Jurkat, Clone E6-1 (cell line): ENCODE measurements at regions not wholly inside any gene's neighbourhood (a gene's known extent, or its start where the extent isn't known, plus 50 kb on each side); places are given as distances from the start of the nearest gene placed in this dataset.

Source experiments
- DNase-seq: peaks from one replicate; pipeline ENCODE4 v3.0.0-alpha.2; 2011; ENCODE audit warnings: low read depth, low spot score
- H3K4me3 ChIP-seq: 2 replicates; pipeline ENCODE4 v1.5.1; 2011; ENCODE audit warnings: mild to moderate bottlenecking, low read length, control low read depth, moderate library complexity

DNA sequence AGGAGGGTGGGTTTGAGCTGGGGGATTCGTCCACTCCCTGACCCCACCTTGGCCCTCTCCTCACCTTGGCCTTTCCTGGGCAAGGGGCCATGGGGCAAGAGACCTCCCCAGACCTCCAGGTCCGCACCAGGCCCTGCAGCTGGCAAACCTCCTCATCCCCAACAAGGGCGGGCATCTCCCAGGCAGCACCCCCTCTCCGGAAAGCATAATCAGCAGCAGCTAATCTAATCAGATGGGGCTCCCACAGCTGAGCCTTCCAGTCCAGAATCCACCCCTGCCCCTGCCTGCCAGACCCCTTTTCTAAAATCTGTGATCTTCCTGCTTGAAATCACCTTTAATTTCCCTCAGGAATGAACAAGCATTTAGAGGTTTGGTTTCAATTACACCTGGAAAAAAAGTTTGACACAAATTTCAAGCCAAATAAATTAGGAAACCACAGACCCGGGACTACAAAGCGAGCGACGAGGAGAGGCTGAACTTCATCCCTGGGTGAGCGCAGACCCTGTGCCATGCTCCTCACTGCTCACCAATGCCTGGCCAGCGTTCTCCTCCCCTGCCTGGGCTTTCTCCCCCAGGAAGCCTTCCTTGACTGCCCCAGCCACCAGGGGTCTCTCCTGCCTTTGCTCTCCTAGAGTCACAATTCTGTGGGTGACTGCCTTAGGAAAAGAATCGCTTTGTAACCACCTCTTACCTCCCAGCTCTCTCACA is 143.0 kb upstream of the MYCN start:
- H3K4me3 ChIP-seq, result no peak overlapping the region
- DNase-seq, result no peak

DNA sequence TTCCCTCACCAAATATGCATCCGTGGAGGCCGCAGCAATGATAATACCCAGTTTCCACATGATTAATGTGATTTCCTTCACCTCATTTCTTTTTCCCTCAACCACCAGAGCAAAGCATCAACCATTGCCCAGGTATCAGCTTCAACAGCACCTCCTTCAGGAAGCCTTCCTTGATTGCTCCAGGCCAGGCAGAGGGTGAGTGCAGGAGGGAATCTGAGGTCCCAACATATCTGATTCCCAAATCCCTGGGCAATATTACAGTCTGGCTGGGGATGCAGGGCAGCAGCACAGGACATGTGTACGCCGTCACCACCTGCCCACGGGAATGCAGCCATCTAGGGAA is 142.4 kb upstream of the MYCN start:
- H3K4me3 ChIP-seq, result no peak overlapping the region
- DNase-seq, result no peak

DNA sequence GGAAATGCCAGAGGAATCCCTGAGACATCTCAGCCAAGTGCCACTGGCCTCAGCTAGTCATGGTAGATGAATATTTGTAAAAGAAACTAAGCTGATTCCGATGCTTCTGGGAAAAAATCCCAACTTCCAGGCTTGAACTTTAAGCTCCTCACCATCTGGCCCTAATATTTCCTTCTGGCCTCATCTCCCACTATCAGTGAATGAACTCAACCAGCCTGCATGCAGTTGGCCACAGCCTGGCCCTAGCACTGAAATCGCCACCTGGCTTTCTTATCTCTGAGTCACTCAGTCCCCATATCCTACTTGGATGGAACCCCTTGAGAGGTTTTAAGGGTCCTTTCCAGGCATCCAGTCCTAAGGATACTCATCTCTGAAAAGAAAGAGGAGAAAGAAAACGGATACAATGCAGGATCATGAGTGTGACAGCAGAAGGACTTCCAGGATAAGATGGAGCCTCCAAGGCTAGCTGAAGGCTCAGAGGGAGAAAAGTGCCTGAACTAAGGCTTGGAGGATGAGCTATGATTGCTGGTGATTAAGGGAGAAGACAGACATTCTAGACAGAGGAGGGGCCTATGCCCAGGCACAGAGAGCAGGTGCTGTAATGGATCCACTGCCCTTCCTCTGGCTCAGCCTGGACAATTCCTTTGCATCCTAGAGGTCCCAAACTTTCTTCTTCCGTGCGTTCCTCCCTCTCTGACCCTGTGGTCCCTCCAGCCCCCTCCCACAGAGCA is 141.5 kb upstream of the MYCN start:
- no peak for DNase-seq
- H3K4me3 ChIP-seq, result no peak overlapping the region

DNA sequence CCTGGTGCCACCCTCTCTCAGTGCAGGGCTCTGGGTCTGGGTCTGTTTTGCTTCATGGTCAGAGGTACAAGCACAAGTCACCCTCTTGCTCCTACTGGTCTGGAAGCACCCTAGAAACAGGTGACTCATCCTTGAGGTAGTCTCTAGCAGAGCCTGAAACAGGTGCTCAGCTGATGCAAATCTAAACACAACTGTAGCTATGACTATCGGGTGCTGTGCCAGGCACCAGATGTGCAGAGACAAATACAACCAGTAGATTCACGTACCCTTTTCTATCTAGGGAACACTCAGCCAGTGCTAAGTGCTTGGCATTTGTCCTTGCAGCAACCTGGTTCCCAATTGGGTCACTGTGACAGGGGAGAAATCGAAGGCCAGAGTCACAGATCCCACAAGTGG is 140.9 kb upstream of the MYCN start:
- H3K4me3 ChIP-seq, result no peak overlapping the region
- no peak for DNase-seq

DNA sequence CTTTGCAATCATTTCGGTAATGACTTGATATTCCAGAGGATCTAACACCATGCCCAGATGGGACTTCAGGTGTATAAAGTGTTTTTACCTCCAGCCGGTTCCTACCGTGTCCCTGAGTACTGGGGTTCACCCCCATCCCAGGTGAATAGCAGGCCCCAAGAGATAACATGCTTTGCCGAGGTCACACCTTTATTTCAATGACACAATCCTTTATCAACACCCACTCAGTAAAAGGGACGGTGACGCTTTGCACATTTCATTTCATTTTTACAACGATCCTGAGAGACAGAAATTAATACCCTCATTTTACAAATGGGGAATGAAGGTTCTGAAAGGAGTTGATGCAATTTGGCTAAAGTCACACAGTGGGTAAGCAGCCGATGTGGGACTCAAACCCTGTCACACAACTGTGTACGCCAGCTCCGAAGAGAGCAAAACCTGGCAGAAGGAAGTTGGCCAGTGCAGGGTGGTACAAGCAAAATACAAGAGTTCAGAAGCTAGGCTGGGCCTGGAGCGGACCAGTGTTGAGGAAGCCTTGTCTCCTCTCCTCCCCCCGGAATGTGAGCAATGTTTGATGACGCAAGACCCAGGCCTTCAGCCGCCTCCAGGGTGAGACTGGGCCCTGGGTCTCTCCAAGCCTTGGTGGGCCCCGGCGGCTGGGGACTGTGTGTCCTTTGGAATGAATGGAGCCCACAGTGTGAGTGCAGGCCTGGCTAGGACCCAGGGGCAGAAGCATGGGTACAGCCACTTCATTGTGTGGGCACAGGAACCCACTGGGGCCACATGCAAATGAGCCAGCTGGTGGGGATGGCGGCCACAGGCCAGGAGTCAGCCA is 139.6 kb upstream of the MYCN start:
- H3K4me3 ChIP-seq, result no peak overlapping the region
- DNase-seq, result no peak

DNA sequence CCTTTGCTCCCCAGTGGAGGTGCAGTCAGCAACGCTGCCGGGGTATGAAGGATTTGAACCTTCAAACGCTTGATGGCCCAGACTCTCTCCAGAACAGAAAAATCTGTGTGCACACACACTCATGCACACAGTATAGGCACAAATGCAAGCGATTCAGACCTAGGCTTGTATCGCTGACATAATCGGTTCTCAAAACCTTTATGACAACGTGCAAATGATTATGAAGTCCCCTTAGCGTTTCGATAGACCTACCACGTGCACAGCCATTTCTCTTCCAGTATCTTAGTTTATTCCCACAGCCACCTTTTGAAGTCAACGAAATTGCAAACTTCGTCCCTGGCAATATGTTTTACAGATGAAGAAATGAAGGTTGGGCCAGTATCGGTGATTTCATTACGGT is 138.9 kb upstream of the MYCN start:
- H3K4me3 ChIP-seq, result no peak overlapping the region
- no peak for DNase-seq

DNA sequence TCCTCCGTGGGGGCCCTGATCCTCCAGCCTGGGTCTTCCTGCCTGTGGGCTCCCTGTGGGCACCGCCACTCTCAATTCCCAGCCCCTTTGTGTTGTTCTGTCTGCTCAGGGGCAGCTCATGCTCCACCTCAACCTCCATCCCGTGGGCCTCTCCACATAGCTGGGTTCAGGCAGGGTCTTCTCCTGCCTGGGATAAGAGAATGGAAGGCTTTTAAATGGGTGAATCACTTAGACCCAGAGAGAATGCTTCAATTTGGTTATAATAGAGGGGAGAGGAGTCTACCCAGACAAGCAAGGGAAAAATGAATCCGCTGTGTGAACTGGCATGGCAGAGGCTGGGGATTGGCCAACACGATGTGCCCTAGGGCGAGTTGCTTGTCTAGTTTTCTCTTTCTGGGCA is 138.4 kb upstream of the MYCN start:
- no peak for DNase-seq

DNA sequence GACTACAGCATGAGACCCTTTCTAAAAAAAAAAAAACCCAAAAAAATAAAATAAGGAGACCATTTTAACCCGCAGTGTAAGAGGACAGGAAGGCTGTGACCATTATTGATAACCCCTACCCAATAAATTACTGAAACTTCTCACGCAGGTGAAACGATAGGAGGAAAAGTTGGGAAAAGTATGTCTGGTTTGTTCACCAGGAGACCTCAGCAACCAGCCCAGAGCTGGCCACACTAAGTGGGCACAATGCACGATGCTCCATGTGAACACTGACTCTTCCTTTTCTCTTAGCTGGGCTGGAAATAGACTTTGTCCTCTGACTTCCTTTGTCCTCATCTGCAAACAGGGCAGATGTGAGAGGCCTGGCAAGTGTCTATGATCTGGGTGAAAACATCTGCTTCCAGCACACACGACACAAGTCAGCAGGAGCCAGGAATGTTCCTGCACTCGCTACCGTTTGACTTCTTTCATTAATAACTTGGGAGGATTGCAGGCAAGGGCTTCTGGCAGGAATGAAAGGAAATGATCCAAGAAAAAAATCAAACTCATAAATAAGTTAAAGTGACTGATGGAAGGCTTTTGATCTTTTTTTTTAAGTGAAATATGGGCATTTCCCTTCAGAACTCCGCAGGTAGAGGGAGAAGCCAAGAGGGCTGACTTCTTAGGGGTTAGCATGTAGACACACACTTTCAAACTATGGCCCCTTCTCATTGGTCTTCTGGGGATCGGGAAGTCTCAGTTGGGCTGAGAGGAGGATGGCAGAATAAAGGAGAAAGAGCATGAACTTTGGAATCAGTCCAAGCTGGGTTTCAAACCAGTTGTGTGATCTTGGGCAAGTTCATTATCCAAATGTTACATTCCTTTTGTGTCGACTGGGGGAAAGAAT is 137.4 kb upstream of the MYCN start:
- no peak overlapping the region for H3K4me3 ChIP-seq
- DNase-seq, result no peak

More for the DNA sequence above, 138.4 kb upstream of the MYCN start:
- H3K4me3 ChIP-seq, result no peak overlapping the region

DNA sequence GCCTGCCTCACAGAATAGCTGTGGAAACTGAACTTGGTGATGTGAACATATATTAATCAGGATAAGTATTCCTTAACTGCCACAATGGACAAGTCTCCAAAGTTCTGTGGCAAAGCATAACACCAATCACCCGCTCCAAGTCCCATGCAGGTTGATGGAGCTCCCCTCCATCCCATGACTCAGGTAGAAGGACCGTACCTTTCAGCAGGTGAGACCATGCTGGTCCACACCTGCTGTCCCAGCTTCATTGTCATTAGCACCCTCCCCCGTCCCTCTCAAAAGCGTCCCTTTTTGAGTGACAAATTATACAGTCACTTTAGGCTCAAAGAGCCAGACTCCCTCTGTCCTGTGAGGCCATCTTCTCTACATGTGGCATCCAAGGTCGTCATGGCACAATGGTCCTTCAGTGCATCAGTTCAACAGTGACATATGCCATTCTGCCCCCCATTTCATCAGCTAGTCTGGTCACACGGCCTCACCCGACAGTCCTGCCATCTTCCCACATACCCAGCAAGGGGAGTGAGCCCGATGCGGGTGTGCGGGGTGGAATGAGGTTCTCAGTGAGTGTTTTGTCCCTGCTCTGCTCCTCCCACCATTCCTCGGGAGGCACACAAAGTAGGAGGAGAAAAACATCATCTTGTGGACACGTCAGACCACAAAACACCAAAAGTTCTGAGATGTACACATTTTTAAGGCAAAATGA is 136.7 kb upstream of the MYCN start:
- no peak overlapping the region for H3K4me3 ChIP-seq
- no peak for DNase-seq

DNA sequence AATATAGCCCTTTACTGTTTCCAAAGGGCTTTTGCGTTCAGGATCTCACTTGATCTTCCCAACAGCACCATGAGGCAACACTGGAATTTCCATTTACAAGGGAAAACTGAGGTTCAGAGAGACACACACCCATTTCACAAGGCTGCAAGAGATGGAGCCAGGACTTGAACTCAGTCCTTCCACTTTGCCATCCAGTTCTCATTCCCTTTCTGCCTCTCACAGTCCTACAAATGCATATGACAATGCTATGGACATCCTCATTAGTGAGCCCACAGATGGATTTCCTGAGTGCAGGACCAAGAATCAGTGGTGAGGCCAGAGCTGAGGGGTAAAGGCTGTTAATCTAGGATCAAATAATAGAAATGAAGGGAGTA is 136.1 kb upstream of the MYCN start:
- no peak for DNase-seq
- no peak overlapping the region for H3K4me3 ChIP-seq

DNA sequence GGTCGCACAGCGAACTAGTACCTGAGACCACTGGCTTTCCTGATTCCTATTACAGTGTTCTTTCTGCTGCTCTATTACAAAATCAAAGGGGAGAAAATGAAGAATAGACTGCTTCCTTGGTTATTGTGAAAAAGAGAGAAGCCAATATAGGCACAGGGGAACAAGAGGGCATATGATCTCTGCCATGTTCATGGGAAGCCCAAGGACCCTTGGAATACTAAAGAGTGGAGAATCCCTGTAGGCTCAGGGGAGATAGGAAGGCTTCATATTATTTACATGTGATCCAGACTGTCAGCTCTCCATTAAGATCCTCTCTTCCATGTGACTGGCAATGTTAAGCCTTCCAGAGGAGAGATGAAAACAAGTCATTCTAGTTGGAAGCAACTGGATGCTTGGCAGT is 135.7 kb upstream of the MYCN start:
- no peak for DNase-seq
- no peak overlapping the region for H3K4me3 ChIP-seq

DNA sequence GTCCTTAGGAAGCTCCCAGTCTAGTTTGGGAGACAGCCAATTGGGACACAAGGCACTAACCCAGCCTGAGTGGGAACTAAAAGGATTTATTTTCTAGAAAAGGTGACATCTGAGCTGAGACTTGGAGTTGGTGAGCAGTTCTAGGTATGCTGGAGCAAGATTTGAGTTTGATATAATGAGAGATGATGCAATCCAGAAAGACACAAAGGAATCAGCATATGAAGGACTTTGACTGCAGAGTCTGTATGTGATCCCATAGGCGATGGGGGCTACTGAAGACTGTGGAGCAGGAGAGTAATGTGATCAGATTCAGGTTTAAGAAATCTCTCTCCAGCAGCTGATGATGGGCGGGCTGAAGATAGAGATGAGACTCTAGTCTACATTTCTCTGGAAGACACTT is 135.1 kb upstream of the MYCN start:
- no peak for DNase-seq
- no peak overlapping the region for H3K4me3 ChIP-seq

DNA sequence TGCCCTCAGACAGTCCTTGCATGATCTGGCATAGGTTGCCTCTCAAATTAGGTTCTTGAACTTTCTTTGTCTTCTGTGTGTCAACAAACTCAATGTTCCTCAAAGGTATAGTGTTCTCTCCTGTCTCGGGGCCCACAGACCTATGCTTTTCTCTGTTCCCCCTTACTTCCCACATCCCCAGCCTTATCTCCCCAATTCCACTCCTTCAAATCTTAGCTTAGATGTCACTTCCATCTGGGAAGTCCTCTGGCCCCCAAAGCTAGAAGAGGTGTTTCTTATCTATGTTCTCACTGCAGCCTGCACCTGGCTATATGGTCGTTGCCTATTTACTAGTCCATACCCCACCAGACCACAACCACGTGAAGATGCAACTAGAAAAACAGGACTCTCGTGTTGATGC is 134.6 kb upstream of the MYCN start:
- no peak for DNase-seq
- H3K4me3 ChIP-seq, result no peak overlapping the region

DNA sequence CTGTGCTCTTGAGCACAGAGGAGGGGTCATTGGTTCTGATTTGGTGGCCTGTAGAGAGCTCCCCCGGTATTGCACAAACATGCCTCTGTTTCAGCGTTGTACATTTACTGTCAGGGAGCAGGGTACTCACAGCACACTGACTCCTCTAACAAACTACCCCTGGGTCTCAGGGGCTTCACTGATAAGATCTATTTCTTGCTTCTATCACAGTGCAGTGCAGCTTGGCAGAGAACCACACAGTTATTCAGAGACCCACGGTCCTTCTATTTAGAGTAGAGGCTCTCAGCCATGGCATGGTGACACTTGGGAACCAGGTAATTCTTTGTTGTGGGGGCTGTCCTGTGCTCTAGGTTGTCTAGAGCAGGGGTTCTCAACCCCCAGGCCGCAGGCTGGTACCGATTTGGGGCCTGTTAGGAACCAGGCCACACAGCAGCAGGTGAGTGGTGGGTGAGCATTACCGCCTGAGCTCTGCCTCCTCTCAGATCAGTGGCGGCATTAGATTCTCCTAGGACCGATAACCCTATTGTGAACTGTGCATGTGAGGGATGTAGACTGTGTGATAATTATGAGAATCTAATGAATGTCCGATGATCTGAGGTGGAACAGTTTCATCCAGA is 133.4 kb upstream of the MYCN start:
- DNase-seq, result no peak
- no peak overlapping the region for H3K4me3 ChIP-seq

DNA sequence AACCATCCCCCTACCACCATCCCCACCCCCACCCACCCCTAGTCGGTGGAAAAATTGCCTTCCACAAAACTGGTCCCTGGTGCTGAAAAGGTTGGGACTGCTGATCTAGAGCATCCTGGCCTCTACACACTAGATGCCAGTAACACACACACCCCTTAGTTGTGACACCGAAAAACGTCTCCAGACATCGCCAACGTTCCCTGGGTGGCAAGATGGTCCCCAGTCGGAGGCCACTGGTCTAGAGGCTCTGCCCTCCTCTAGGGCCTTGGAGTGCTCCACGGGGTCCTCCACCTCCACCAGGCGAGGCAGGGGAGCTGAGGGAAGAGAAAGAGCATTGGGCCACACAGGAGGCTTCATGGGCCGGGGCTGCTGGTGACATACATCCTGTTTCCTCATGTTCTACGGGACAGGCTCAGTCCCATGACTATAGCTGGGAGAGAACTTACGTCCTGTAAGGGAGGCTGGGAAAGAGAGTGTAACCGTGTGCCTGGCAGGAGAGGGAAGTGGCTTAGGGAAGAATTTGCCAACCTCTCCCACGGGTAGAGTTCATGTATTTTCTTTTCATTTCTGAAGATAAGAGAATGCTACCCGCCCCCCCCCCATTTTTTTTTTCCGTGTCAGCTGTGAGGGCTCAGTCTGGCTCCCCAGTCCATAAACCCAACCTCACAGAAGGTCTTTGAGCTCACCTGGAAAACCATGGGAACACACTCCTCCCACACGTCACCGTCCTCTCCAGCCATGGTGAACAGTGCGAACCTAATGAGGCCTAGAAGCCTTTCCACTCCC is 132.7 kb upstream of the MYCN start:
- DNase-seq, result no peak

DNA sequence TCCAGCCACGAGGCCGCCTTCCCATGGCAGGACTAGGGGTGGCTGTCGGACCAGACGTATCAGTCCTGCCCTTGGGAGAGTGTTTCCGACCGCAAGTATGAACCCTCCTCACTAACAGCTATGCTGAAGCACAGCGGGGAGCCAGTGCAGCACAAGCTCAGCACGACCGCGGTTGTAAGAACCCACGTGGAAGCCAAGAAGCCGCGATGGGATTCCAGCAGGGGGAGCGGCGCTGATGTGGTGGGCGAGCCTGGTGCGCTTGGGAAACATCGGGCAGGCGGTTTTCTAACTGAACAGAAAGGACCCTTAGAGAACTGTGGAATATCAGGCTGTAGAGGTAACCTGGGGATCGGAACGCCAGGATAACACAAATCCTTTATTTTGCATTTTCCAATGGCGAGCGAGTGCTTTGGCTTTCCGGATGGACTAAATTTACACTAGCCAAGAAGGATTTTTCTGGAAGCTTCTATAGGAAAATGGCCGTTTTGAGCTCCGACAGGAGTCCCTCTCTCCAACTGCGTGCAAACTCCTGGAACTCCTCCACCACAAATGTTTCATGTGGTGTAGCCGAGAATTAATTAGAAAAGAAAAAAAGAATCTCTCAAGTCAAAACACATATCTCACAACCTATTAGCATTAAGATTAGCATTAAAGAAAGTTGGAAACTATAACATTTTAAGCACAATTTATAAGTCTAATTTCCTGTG is 132.0 kb upstream of the MYCN start:
- DNase-seq, result no peak
- H3K4me3 ChIP-seq, result no peak overlapping the region

More for the DNA sequence above, 132.7 kb upstream of the MYCN start:
- H3K4me3 ChIP-seq, result no peak overlapping the region

DNA sequence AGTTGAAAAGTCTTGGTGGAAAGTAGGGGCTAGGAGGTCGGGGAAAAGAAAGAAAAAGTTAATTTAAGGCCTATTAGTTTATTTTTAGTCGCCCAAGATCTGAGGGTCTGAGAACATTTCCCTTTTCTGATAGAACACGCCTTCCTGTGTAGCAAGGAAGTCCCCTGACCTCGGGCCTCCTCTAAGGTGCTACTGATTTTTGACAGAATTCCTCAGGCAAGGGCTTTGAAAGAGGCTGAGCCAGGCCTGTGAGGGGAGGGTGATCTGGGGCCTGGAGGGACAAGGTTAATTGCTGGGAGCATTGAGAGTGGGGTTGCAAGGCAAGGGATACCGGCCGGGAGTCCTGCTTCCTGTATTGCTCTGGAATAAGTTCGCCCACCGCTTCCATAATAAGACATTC is 131.4 kb upstream of the MYCN start:
- no peak overlapping the region for H3K4me3 ChIP-seq
- no peak for DNase-seq
